HepG2 (cell line): ENCODE measurements at regions not wholly inside any gene's neighbourhood (a gene's known extent, or its start where the extent isn't known, plus 50 kb on each side); places are given as distances from the start of the nearest gene placed in this dataset.
"Not testable (repeated sequence)": the region's sequence is repeated elsewhere in the genome, so short reads cannot be mapped to it uniquely, and the experiment has no call there.

Source experiments
- CREM ChIP-seq, 2 experiments: sonication (generic) in 1 of 2; formaldehyde crosslinking in 1 of 2; IDR thresholded peaks; 2 replicates each; pipeline versions ENCODE4 v1.4.0 to v1.6.1; 2016 to 2020; ENCODE audit warnings: antibody characterized with exemption in 1 of 2, mild to moderate bottlenecking in 1 of 2, missing genetic modification reagents in 1 of 2
- KDM3A ChIP-seq: IDR thresholded peaks from 2 replicates; pipeline ENCODE4 v1.6.1; 2018; ENCODE audit warnings: low read depth, missing compliant biosample characterization
- MXI1 ChIP-seq: IDR thresholded peaks from 3 replicates; pipeline ENCODE4 v1.6.1; 2012; ENCODE audit warnings: low read depth, low read length, inconsistent platforms, borderline replicate concordance
- NR2C2 ChIP-seq: sonication (generic); formaldehyde crosslinking; IDR thresholded peaks from 2 replicates; pipeline ENCODE4 v1.4.0; 2020; ENCODE audit warnings: missing genetic modification reagents, mild to moderate bottlenecking, moderate library complexity, borderline replicate concordance
- NR2F6 ChIP-seq, 2 experiments: IDR thresholded peaks; 2 replicates each; pipeline ENCODE4 v1.6.1; 2016; ENCODE audit warnings: antibody characterized with exemption in 1 of 2, mild to moderate bottlenecking in 1 of 2
- PCBP1 ChIP-seq: fragments of 200-400 bp; formaldehyde crosslinking; IDR thresholded peaks from 2 replicates; pipeline ENCODE4 v1.6.1; 2017; ENCODE audit warnings: mild to moderate bottlenecking, low read depth, low read length, borderline replicate concordance
- STAT6 ChIP-seq: sonication (generic); formaldehyde crosslinking; IDR thresholded peaks from 2 replicates; pipeline ENCODE4 v1.4.0; 2020; ENCODE audit warnings: missing genetic modification reagents, mild to moderate bottlenecking, borderline replicate concordance
- ZNF17 ChIP-seq: sonication (generic); formaldehyde crosslinking; IDR thresholded peaks from 2 replicates; pipeline ENCODE4 v1.5.0; 2020; ENCODE audit warnings: mild to moderate bottlenecking, missing genetic modification reagents
- ZNF33A ChIP-seq: sonication (generic); formaldehyde crosslinking; IDR thresholded peaks from 2 replicates; pipeline ENCODE4 v1.5.1; 2020; ENCODE audit warnings: missing genetic modification reagents, mild to moderate bottlenecking, moderate library complexity, borderline replicate concordance
- ZNF350 ChIP-seq: sonication (generic); formaldehyde crosslinking; IDR thresholded peaks from 2 replicates; pipeline ENCODE4 v1.4.0; 2020; ENCODE audit warnings: mild to moderate bottlenecking, low read depth, missing genetic modification reagents, borderline replicate concordance
- ZNF451 ChIP-seq: sonication (generic); formaldehyde crosslinking; IDR thresholded peaks from 2 replicates; pipeline ENCODE4 v1.5.0; 2020; ENCODE audit warnings: mild to moderate bottlenecking, missing genetic modification reagents
- ZNF615 ChIP-seq: sonication (generic); formaldehyde crosslinking; IDR thresholded peaks from 2 replicates; pipeline ENCODE4 v1.5.0; 2020; ENCODE audit warnings: mild to moderate bottlenecking, missing genetic modification reagents, borderline replicate concordance
- ZNF670 ChIP-seq: sonication (generic); formaldehyde crosslinking; IDR thresholded peaks from 2 replicates; pipeline ENCODE4 v1.8.0; 2022; ENCODE audit warnings: mild to moderate bottlenecking, missing genetic modification reagents, borderline replicate concordance
- ZNF839 ChIP-seq: sonication (generic); formaldehyde crosslinking; IDR thresholded peaks from 2 replicates; pipeline ENCODE4 v1.4.0; 2020; ENCODE audit warnings: missing genetic modification reagents, mild to moderate bottlenecking, borderline replicate concordance
- TF ChIP-seq, protein P1 (sequence below): sonication (generic); formaldehyde crosslinking; IDR thresholded peaks from 2 replicates; pipeline ENCODE4 v1.5.0; 2020; ENCODE audit warnings: mild to moderate bottlenecking, missing genetic modification reagents
- TF ChIP-seq, protein P2 (sequence below): sonication (generic); formaldehyde crosslinking; IDR thresholded peaks from 2 replicates; pipeline ENCODE4 v1.5.1; 2020; ENCODE audit warnings: mild to moderate bottlenecking, missing genetic modification reagents, moderate library complexity

GRCh38 chr9:40992472-40992821 is 136.0 kb downstream of the FOXD4L6 start (continued):
- 0 out of 2 replicates have a peak, but pooled peaks have one; percentile 32 for TF ChIP-seq STAT6 (CRISPR knock-in tag)
- 0 out of 2 replicates have a peak, but pooled peaks have one; percentile 31 for TF ChIP-seq ZNF17 (CRISPR knock-in tag)
- TF ChIP-seq ZNF451 (CRISPR knock-in tag) = peak; percentile 3; the same call in 1 of the 2 replicates
- TF ChIP-seq PCBP1 = peak; percentile 0; the same call in 1 of the 2 replicates
- TF ChIP-seq ZNF615 (CRISPR knock-in tag) = peak; percentile 3; the same call in 1 of the 2 replicates
- peak; percentile 72; the same call in 1 of the 2 replicates for TF ChIP-seq ZNF350
- TF ChIP-seq CREM, NR2F6 (IDR thresholded peaks at IDR 0.05): not testable (repeated sequence)
- TF ChIP-seq CREM (CRISPR knock-in tag; IDR thresholded peaks at IDR 0.05) = 0 out of 2 replicates have a peak, but pooled peaks have one; percentile 18
- peak; percentile 5; the same call in 1 of the 3 replicates for TF ChIP-seq MXI1
- 0 out of 2 replicates have a peak, but pooled peaks have one; percentile 59 for TF ChIP-seq ZNF670 (CRISPR knock-in tag)
- TF ChIP-seq ZNF33A (CRISPR knock-in tag) = peak; percentile 95; the same call in 1 of the 2 replicates
- TF ChIP-seq NR2C2 (CRISPR knock-in tag) = peak; percentile 49; the same call in 1 of the 2 replicates
- TF ChIP-seq, protein P1, sequence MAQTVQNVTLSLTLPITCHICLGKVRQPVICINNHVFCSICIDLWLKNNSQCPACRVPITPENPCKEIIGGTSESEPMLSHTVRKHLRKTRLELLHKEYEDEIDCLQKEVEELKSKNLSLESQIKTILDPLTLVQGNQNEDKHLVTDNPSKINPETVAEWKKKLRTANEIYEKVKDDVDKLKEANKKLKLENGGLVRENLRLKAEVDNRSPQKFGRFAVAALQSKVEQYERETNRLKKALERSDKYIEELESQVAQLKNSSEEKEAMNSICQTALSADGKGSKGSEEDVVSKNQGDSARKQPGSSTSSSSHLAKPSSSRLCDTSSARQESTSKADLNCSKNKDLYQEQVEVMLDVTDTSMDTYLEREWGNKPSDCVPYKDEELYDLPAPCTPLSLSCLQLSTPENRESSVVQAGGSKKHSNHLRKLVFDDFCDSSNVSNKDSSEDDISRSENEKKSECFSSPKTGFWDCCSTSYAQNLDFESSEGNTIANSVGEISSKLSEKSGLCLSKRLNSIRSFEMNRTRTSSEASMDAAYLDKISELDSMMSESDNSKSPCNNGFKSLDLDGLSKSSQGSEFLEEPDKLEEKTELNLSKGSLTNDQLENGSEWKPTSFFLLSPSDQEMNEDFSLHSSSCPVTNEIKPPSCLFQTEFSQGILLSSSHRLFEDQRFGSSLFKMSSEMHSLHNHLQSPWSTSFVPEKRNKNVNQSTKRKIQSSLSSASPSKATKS (CRISPR knock-in tag) = peak; percentile 73; the same call in 1 of the 2 replicates
- TF ChIP-seq, protein P2, sequence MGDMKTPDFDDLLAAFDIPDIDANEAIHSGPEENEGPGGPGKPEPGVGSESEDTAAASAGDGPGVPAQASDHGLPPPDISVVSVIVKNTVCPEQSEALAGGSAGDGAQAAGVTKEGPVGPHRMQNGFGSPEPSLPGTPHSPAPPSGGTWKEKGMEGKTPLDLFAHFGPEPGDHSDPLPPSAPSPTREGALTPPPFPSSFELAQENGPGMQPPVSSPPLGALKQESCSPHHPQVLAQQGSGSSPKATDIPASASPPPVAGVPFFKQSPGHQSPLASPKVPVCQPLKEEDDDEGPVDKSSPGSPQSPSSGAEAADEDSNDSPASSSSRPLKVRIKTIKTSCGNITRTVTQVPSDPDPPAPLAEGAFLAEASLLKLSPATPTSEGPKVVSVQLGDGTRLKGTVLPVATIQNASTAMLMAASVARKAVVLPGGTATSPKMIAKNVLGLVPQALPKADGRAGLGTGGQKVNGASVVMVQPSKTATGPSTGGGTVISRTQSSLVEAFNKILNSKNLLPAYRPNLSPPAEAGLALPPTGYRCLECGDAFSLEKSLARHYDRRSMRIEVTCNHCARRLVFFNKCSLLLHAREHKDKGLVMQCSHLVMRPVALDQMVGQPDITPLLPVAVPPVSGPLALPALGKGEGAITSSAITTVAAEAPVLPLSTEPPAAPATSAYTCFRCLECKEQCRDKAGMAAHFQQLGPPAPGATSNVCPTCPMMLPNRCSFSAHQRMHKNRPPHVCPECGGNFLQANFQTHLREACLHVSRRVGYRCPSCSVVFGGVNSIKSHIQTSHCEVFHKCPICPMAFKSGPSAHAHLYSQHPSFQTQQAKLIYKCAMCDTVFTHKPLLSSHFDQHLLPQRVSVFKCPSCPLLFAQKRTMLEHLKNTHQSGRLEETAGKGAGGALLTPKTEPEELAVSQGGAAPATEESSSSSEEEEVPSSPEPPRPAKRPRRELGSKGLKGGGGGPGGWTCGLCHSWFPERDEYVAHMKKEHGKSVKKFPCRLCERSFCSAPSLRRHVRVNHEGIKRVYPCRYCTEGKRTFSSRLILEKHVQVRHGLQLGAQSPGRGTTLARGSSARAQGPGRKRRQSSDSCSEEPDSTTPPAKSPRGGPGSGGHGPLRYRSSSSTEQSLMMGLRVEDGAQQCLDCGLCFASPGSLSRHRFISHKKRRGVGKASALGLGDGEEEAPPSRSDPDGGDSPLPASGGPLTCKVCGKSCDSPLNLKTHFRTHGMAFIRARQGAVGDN (CRISPR knock-in tag) = peak; percentile 31; the same call in 1 of the 2 replicates
- TF ChIP-seq NR2F6 (CRISPR knock-in tag; IDR thresholded peaks at IDR 0.05) = peak; percentile 63; the same call in 1 of the 2 replicates
- 0 out of 2 replicates have a peak, but pooled peaks have one; percentile 41 for TF ChIP-seq ZNF839 (CRISPR knock-in tag)
- TF ChIP-seq KDM3A (CRISPR knock-in tag) = peak; percentile 4; the same call in 1 of the 2 replicates
